ENCODE measurements at regions not wholly inside any gene's neighbourhood (a gene's known extent, or its start where the extent isn't known, plus 50 kb on each side); places are given as distances from the start of the nearest gene placed in this dataset.

- no peak for TF ChIP-seq ZMYM4 (CRISPR knock-in tag; IDR thresholded peaks at IDR 0.05)
- TF ChIP-seq DMAP1 (CRISPR knock-in tag; IDR thresholded peaks at IDR 0.05), result no peak
- TF ChIP-seq PREB (CRISPR knock-in tag; IDR thresholded peaks at IDR 0.05), result no peak
- no peak for TF ChIP-seq FOSL1 (CRISPR knock-in tag; IDR thresholded peaks at IDR 0.05; ENCODE audit: borderline replicate concordance)
- TF ChIP-seq BRD4 (CRISPR knock-in tag; IDR thresholded peaks at IDR 0.05), result no peak
Measured at GRCh38 chr1:228913626-228914414, 178.5 kb downstream of the RHOU start.

Data from HepG2 (cell line).